Activated CD8-positive, alpha-beta T cell treated with anti-CD3 and anti-CD28 coated beads, Interleukin-2, amount 10 ng/mL, durations not matched to agents 7 days and 5 days (primary cell): ENCODE measurements at regions not wholly inside any gene's neighbourhood (a gene's known extent, or its start where the extent isn't known, plus 50 kb on each side); places are given as distances from the start of the nearest gene placed in this dataset.
"Not testable (repeated sequence)": the region's sequence is repeated elsewhere in the genome, so short reads cannot be mapped to it uniquely, and the experiment has no call there.

Experiments
- ATAC-seq: fragments of 150-1000 bp; cut with Tn5 transposase; one replicate; pipeline ENCODE4 v1.10.0; 2021; ENCODE audit warnings: moderate library complexity
- CTCF ChIA-PET: fragments of 350-600 bp; sonication (Branson Sonifier 250); formaldehyde crosslinking; loops from one replicate; lab custom pipeline; 2021; ENCODE audit warnings: antibody characterized with exemption; lab: Charles Lee
- POLR2A ChIA-PET: fragments of 350-600 bp; sonication (Branson Sonifier 250); formaldehyde crosslinking; loops from one replicate; lab custom pipeline; 2021; ENCODE audit warnings: antibody characterized with exemption; lab: Charles Lee
- DNase-seq: peaks from one replicate; pipeline ENCODE4 v3.0.0-alpha.2; 2020
- H3K27ac Mint-ChIP-seq: one replicate; pipeline ENCODE4 v1.8.0; 2021; ENCODE audit warnings: mild to moderate bottlenecking, mixed read lengths
- H3K27me3 Mint-ChIP-seq: one replicate; pipeline ENCODE4 v1.8.0; 2021; ENCODE audit warnings: low read depth, mixed read lengths
- H3K36me3 Mint-ChIP-seq: one replicate; pipeline ENCODE4 v1.8.0; 2021; ENCODE audit warnings: low read depth, mixed read lengths
- H3K4me1 Mint-ChIP-seq: one replicate; pipeline ENCODE4 v1.8.0; 2021; ENCODE audit warnings: low read depth, mixed read lengths
- H3K4me3 Mint-ChIP-seq: one replicate; pipeline ENCODE4 v1.8.0; 2021; ENCODE audit warnings: mild to moderate bottlenecking, mixed read lengths
- H3K9me3 Mint-ChIP-seq: one replicate; pipeline ENCODE4 v1.8.0; 2022; ENCODE audit warnings: mixed read lengths; ENCODE audit not compliant: insufficient read depth

DNA sequence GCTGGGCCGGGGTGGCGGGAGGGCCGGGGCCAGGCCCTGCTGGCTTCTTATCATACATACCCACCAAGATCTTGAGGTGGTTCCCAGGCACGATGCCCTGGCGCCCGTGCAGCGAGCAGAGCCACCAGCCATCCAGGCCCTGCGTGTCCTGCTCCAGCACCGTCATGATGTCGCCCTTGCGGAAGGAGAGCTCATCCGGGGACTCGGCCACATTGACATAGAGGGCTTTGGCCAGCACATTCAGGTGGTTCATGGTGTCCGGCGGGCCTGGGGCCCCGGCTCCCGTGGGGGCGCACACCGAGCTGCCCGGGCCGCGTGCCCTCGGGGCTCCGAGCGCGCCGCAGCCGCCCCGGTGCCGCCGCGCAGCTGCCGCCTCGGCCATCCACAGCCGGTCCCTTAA is 467.5 kb downstream of the GOLGA6L6 start:
- H3K4me3 Mint-ChIP-seq, H3K36me3 Mint-ChIP-seq, H3K4me1 Mint-ChIP-seq, H3K27ac Mint-ChIP-seq, H3K27me3 Mint-ChIP-seq, H3K9me3 Mint-ChIP-seq, DNase-seq, ATAC-seq, POLR2A ChIA-PET, CTCF ChIA-PET: not testable (repeated sequence)

GRCh38 chr15:20069043-20069442 is 472.6 kb downstream of the GOLGA6L6 start:
- H3K4me1 Mint-ChIP-seq, DNase-seq, CTCF ChIA-PET, H3K4me3 Mint-ChIP-seq, POLR2A ChIA-PET, H3K36me3 Mint-ChIP-seq, H3K27ac Mint-ChIP-seq, H3K9me3 Mint-ChIP-seq, ATAC-seq, H3K27me3 Mint-ChIP-seq: not testable (repeated sequence)

GRCh38 chr15:20066173-20066572 is 475.4 kb downstream of the GOLGA6L6 start:
- H3K4me1 Mint-ChIP-seq, ATAC-seq, H3K27me3 Mint-ChIP-seq, H3K4me3 Mint-ChIP-seq, H3K27ac Mint-ChIP-seq, POLR2A ChIA-PET, DNase-seq, H3K36me3 Mint-ChIP-seq, CTCF ChIA-PET, H3K9me3 Mint-ChIP-seq: not testable (repeated sequence)

GRCh38 chr15:20065508-20065907 is 476.1 kb downstream of the GOLGA6L6 start:
- H3K36me3 Mint-ChIP-seq, H3K27ac Mint-ChIP-seq, CTCF ChIA-PET: not testable (repeated sequence)

GRCh38 chr15:20063167-20063566 is 478.4 kb downstream of the GOLGA6L6 start:
- ATAC-seq, H3K9me3 Mint-ChIP-seq, H3K27me3 Mint-ChIP-seq, H3K36me3 Mint-ChIP-seq, CTCF ChIA-PET, POLR2A ChIA-PET, H3K27ac Mint-ChIP-seq, H3K4me1 Mint-ChIP-seq, DNase-seq, H3K4me3 Mint-ChIP-seq: not testable (repeated sequence)

More at GRCh38 chr15:20065508-20065907, 476.1 kb downstream of the GOLGA6L6 start:
- H3K4me1 Mint-ChIP-seq, H3K9me3 Mint-ChIP-seq, H3K4me3 Mint-ChIP-seq, POLR2A ChIA-PET, H3K27me3 Mint-ChIP-seq, DNase-seq, ATAC-seq: not testable (repeated sequence)

DNA sequence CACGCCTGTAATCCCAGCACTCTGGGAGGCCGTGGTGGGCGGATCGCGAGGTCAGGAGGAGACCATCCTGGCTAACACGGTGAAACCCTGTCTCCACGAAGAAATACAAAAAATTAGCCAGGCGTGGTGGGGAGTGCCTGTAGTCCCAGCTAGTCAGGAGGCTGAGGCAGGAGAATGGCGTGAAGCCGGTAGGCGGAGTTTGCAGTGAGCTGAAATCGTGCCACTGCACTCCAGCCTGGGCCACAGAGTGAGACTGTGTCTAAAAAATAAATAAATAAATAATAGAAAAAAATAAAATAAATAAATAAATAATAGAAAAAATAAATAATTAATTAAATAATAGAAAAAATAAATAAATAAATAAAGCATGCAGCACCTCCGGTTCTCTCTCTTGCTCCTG is 480.8 kb downstream of the GOLGA6L6 start:
- H3K4me1 Mint-ChIP-seq, H3K27ac Mint-ChIP-seq, DNase-seq, H3K27me3 Mint-ChIP-seq, POLR2A ChIA-PET, H3K4me3 Mint-ChIP-seq, CTCF ChIA-PET, H3K36me3 Mint-ChIP-seq, ATAC-seq, H3K9me3 Mint-ChIP-seq: not testable (repeated sequence)

- H3K27me3 Mint-ChIP-seq, DNase-seq, ATAC-seq, POLR2A ChIA-PET, CTCF ChIA-PET, H3K36me3 Mint-ChIP-seq, H3K4me1 Mint-ChIP-seq, H3K9me3 Mint-ChIP-seq, H3K27ac Mint-ChIP-seq, H3K4me3 Mint-ChIP-seq: not testable (repeated sequence)
These were observed 484.7 kb downstream of the GOLGA6L6 start for GRCh38 chr15:20056871-20057270.

DNA sequence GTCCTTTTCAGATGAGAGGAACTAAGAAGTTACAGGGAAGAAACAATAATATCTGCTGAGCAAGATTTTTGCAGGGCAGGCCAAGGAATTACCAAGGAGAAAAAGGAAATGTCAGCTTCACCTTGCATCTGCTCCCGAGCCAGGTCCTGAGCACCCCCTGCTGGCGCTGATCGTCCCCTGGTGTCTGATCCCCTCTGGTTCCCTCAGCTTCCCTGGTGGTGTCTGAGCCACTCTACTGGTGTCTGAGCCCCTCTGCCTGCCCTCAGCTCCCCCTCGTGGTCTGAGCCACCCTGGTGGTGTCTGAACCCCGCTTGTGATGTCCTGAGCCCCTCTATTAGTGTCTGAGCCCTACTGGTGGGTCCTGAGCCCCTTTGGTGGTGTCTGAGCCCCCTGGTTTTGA is 485.7 kb downstream of the GOLGA6L6 start:
- CTCF ChIA-PET, H3K27ac Mint-ChIP-seq, ATAC-seq, H3K27me3 Mint-ChIP-seq, DNase-seq, H3K4me3 Mint-ChIP-seq, H3K4me1 Mint-ChIP-seq, H3K9me3 Mint-ChIP-seq, POLR2A ChIA-PET, H3K36me3 Mint-ChIP-seq: not testable (repeated sequence)

DNA sequence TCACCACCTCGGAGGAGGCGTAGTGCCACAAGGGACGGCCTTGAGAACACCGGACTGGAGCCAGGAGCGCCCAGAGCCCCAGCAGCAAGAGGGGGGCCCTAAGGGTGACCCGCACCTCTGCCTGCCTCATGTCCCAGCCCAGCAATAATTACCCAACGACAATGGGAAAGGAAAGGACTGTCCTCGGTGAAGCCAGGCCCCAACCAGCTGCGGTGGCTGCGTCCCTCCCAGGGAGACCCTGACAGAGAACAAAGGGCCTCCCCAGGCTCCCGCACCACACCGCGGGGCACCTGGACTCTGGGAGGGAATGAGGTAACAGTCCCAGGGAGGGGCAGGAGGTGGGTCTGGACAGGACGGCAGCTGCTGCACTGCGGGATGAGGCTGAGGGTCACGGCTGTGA is 493.4 kb downstream of the GOLGA6L6 start:
- H3K27me3 Mint-ChIP-seq, H3K4me1 Mint-ChIP-seq, POLR2A ChIA-PET, H3K9me3 Mint-ChIP-seq, H3K27ac Mint-ChIP-seq, DNase-seq, H3K36me3 Mint-ChIP-seq, CTCF ChIA-PET, H3K4me3 Mint-ChIP-seq, ATAC-seq: not testable (repeated sequence)

- POLR2A ChIA-PET, ATAC-seq, CTCF ChIA-PET, H3K4me1 Mint-ChIP-seq, H3K36me3 Mint-ChIP-seq, H3K27me3 Mint-ChIP-seq, H3K27ac Mint-ChIP-seq, H3K4me3 Mint-ChIP-seq, H3K9me3 Mint-ChIP-seq, DNase-seq: not testable (repeated sequence)
These were observed 496.4 kb downstream of the GOLGA6L6 start for GRCh38 chr15:20045165-20045564.

GRCh38 chr15:20040691-20041090 is 500.9 kb downstream of the GOLGA6L6 start:
- H3K27ac Mint-ChIP-seq, DNase-seq, H3K36me3 Mint-ChIP-seq, H3K9me3 Mint-ChIP-seq, ATAC-seq, CTCF ChIA-PET, H3K4me3 Mint-ChIP-seq, H3K4me1 Mint-ChIP-seq, H3K27me3 Mint-ChIP-seq, POLR2A ChIA-PET: not testable (repeated sequence)

DNA sequence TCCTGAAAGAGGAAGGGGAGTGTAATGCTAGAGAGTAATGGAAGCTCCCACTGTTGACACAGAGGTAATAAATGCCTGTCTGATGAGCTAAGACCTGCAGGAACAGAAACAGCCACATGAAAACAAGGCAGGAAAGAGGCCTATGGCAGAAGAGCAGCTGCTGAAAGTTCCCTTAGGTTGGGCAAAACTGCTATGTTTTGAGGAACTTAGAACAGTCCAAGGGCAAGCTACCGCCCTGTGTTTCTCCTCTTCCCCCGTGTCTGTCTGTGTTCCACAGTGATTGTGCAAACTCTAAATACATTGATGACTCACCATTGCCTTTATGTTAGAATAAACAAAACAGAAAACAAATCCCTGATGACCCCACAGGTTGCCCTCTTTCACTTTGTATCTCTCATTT is 516.6 kb downstream of the GOLGA6L6 start:
- H3K27ac Mint-ChIP-seq, H3K27me3 Mint-ChIP-seq, H3K4me3 Mint-ChIP-seq, CTCF ChIA-PET, DNase-seq, H3K4me1 Mint-ChIP-seq, ATAC-seq, H3K36me3 Mint-ChIP-seq, H3K9me3 Mint-ChIP-seq, POLR2A ChIA-PET: not testable (repeated sequence)

DNA sequence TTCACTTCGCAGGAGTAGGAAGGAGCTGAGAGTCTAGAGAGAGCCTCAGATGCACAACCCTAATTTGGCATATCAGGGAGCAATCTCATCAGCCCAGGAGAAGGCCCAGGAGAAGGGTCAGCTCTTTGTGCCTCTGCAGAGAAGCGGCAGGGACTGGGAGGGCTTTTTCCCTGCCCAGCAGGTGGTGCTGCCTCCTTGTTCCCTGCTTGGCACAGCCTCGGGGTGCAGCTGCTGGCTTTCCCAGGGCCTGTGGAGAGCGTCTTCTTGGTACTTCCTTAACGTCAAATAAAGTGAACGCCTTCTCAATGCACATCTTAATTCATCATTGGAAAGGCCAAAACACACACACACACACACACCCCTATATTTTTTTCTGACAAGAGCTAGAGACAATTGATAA is 519.3 kb downstream of the GOLGA6L6 start:
- POLR2A ChIA-PET, ATAC-seq, H3K27me3 Mint-ChIP-seq, H3K4me3 Mint-ChIP-seq, DNase-seq, H3K4me1 Mint-ChIP-seq, CTCF ChIA-PET, H3K36me3 Mint-ChIP-seq, H3K9me3 Mint-ChIP-seq, H3K27ac Mint-ChIP-seq: not testable (repeated sequence)
